H1 (cell line): ENCODE measurements at regions not wholly inside any gene's neighbourhood (a gene's known extent, or its start where the extent isn't known, plus 50 kb on each side); places are given as distances from the start of the nearest gene placed in this dataset.

Experiments used
- CTCF ChIA-PET: fragments of 300-600 bp; sonication (Branson Sonifier 250); formaldehyde crosslinking; loops from one replicate; lab custom pipeline; 2021; ENCODE audit not compliant: partially characterized antibody; lab: Charles Lee
- POLR2A ChIA-PET: fragments of 300-600 bp; sonication (Branson Sonifier 250); formaldehyde crosslinking; loops from one replicate; lab custom pipeline; 2021; ENCODE audit warnings: inconsistent platforms; ENCODE audit not compliant: partially characterized antibody; lab: Charles Lee
- DNase-seq, 2 experiments: peaks; one replicate each; pipeline versions ENCODE4 v3.0.0 to v3.0.0-alpha.2; 2010 to 2022; ENCODE audit warnings: low spot score in 2 of 2, low read depth in 1 of 2, mixed read lengths in 1 of 2
- FAIRE-seq: peaks from 2 replicates; lab custom pipeline; 2011; peaks lifted over from hg19 to GRCh38; lab: Jason Lieb, UNC
- H2AFZ ChIP-seq: 2 replicates; pipeline ENCODE4 v1.8.1; 2012; ENCODE audit warnings: low read length, inconsistent platforms
- H2AK5ac ChIP-seq: 2 replicates; pipeline ENCODE4 v1.6.1; 2013; ENCODE audit warnings: low read depth, low read length
- H2BK120ac ChIP-seq: replicated peaks from 2 replicates; pipeline ENCODE3; 2013; ENCODE audit warnings: low read depth, low read length, inconsistent platforms
- H2BK12ac ChIP-seq: 2 replicates; pipeline ENCODE4 v1.6.1; 2013; ENCODE audit warnings: low read depth, low read length
- H2BK15ac ChIP-seq: 2 replicates; pipeline ENCODE4 v1.6.1; 2013; ENCODE audit warnings: low read length
- H2BK20ac ChIP-seq: 2 replicates; pipeline ENCODE4 v1.6.1; 2013; ENCODE audit warnings: low read length
- H2BK5ac ChIP-seq: 2 replicates; pipeline ENCODE4 v1.6.1; 2013; ENCODE audit warnings: low read depth, low read length
- H3K14ac ChIP-seq: 2 replicates; pipeline ENCODE4 v1.6.1; 2013; ENCODE audit warnings: inconsistent platforms; ENCODE audit not compliant: insufficient read length
- H3K18ac ChIP-seq: 2 replicates; pipeline ENCODE4 v1.6.1; 2013; ENCODE audit warnings: low read length; ENCODE audit errors: extremely low read depth
- H3K23ac ChIP-seq: 2 replicates; pipeline ENCODE4 v1.6.1; 2013; ENCODE audit warnings: inconsistent platforms; ENCODE audit not compliant: insufficient read length
- H3K23me2 ChIP-seq: 2 replicates; pipeline ENCODE4 v1.6.1; 2013; ENCODE audit warnings: low read depth, low read length
- H3K27ac ChIP-seq: 2 replicates; pipeline ENCODE4 v1.6.1; 2011; ENCODE audit warnings: low read depth, low read length, inconsistent platforms
- H3K27me3 ChIP-seq, 4 experiments: replicated peaks in 1 of 4; 1 replicate in 1 of 4; 2 replicates in 3 of 4; pipeline versions ENCODE4 v1.6.1 to v1.8.1; 2011 to 2013; ENCODE audit warnings: low read length in 3 of 4, mild to moderate bottlenecking in 3 of 4, inconsistent platforms in 2 of 4, mixed read lengths in 2 of 4, moderate library complexity in 1 of 4; ENCODE audit not compliant: control insufficient read depth in 3 of 4, insufficient read depth in 3 of 4; ENCODE audit errors: extremely low read depth in 1 of 4
- H3K36me3 ChIP-seq, 4 experiments: 2 replicates each; pipeline versions ENCODE4 v1.6.1 to v1.8.1; 2011 to 2013; ENCODE audit warnings: mild to moderate bottlenecking in 4 of 4, low read length in 3 of 4, moderate library complexity in 2 of 4, control low read depth in 1 of 4, inconsistent platforms in 1 of 4; ENCODE audit not compliant: insufficient read depth in 4 of 4, control insufficient read depth in 2 of 4
- H3K4ac ChIP-seq: replicated peaks from 2 replicates; pipeline ENCODE3; 2013; ENCODE audit warnings: low read length, low read depth, mixed read lengths, inconsistent platforms; ENCODE audit not compliant: insufficient read length
- H3K4me1 ChIP-seq, 4 experiments: replicated peaks in 1 of 4; 1 replicate in 1 of 4; 2 replicates in 3 of 4; pipeline versions ENCODE4 v1.6.1 to v1.8.1; 2011 to 2013; ENCODE audit warnings: low read length in 3 of 4, inconsistent platforms in 2 of 4, mixed read lengths in 1 of 4; ENCODE audit not compliant: insufficient read depth in 4 of 4, control insufficient read depth in 3 of 4
- H3K4me2 ChIP-seq, 2 experiments: 2 replicates each; pipeline versions ENCODE4 v1.6.1 to v1.8.1; 2011 to 2013; ENCODE audit warnings: low read depth in 2 of 2, low read length in 2 of 2, control low read depth in 1 of 2, inconsistent platforms in 1 of 2, mild to moderate bottlenecking in 1 of 2; ENCODE audit not compliant: insufficient read depth in 1 of 2
- H3K4me3 ChIP-seq, 4 experiments: fragments of 200-600, 300-600 bp in 1 of 4; sonication (generic), shearing (Covaris generic), sonication (Bioruptor Twin) in 1 of 4; 2 replicates each; pipeline versions ENCODE4 v1.5.1 to v1.8.1; 2011 to 2016; ENCODE audit warnings: low read length in 4 of 4, low read depth in 3 of 4, control low read depth in 2 of 4, inconsistent platforms in 2 of 4, mild to moderate bottlenecking in 2 of 4, mixed read lengths in 1 of 4, moderate library complexity in 1 of 4; ENCODE audit not compliant: insufficient read depth in 2 of 4; ENCODE audit errors: extremely low read depth in 1 of 4
- H3K56ac ChIP-seq: replicated peaks from 2 replicates; pipeline ENCODE3; 2013; ENCODE audit warnings: low read depth, mild to moderate bottlenecking, mixed read lengths, low read length, inconsistent platforms; ENCODE audit not compliant: insufficient read length
- H3K79me1 ChIP-seq: 2 replicates; pipeline ENCODE4 v1.6.1; 2013; ENCODE audit warnings: low read depth, low read length, control low read depth
- H3K79me2 ChIP-seq, 2 experiments: 2 replicates each; pipeline versions ENCODE4 v1.6.1 to v1.8.1; 2012 to 2013; ENCODE audit warnings: low read length in 2 of 2, mild to moderate bottlenecking in 2 of 2, inconsistent platforms in 1 of 2; ENCODE audit not compliant: insufficient read depth in 2 of 2, control insufficient read depth in 1 of 2
- H3K9ac ChIP-seq, 4 experiments: replicated peaks in 1 of 4; 1 replicate in 1 of 4; 2 replicates in 3 of 4; pipeline versions ENCODE4 v1.6.1 to v1.8.1; 2011 to 2013; ENCODE audit warnings: low read depth in 3 of 4, low read length in 3 of 4, control low read depth in 2 of 4, mild to moderate bottlenecking in 2 of 4, moderate library complexity in 2 of 4, inconsistent platforms in 1 of 4; ENCODE audit errors: extremely low read depth in 1 of 4
- H3K9me3 ChIP-seq, 2 experiments: 2 replicates each; pipeline versions ENCODE4 v1.6.1 to v1.8.1; 2012 to 2013; ENCODE audit warnings: mild to moderate bottlenecking in 2 of 2, moderate library complexity in 2 of 2, control low read depth in 1 of 2, inconsistent platforms in 1 of 2, low read depth in 1 of 2, low read length in 1 of 2, mixed read lengths in 1 of 2; ENCODE audit not compliant: insufficient read depth in 2 of 2
- H4K20me1 ChIP-seq, 2 experiments: replicated peaks in 1 of 2; 2 replicates each; pipeline versions ENCODE3 to v1.8.1; 2011 to 2013; ENCODE audit warnings: inconsistent platforms in 2 of 2, low read length in 2 of 2, mild to moderate bottlenecking in 1 of 2; ENCODE audit not compliant: insufficient read depth in 2 of 2, control insufficient read depth in 1 of 2
- H4K5ac ChIP-seq: 2 replicates; pipeline ENCODE4 v1.6.1; 2013; ENCODE audit warnings: low read length, low read depth, mixed read lengths, inconsistent platforms; ENCODE audit not compliant: insufficient read length
- H4K8ac ChIP-seq: 2 replicates; pipeline ENCODE4 v1.8.0; 2013; ENCODE audit warnings: mild to moderate bottlenecking, moderate library complexity, low read length, inconsistent platforms; ENCODE audit not compliant: insufficient read depth; ENCODE audit errors: extremely low read depth
- H4K91ac ChIP-seq: replicated peaks from 2 replicates; pipeline ENCODE3; 2013; ENCODE audit warnings: low read length, mixed read lengths, inconsistent platforms; ENCODE audit not compliant: insufficient read length
- SIRT6 ChIP-seq: IDR thresholded peaks from one replicate; pipeline ENCODE4 v1.7.1; 2012; ENCODE audit warnings: low read length, inconsistent platforms
- TF ChIP-seq, protein P1 (sequence below): fragments of 300-600 bp; sonication (generic); IDR thresholded peaks from 2 replicates; pipeline ENCODE4 v1.7.1; 2012; ENCODE audit warnings: low read length, moderate library complexity, mild to moderate bottlenecking, inconsistent platforms; ENCODE audit not compliant: insufficient replicate concordance

DNA sequence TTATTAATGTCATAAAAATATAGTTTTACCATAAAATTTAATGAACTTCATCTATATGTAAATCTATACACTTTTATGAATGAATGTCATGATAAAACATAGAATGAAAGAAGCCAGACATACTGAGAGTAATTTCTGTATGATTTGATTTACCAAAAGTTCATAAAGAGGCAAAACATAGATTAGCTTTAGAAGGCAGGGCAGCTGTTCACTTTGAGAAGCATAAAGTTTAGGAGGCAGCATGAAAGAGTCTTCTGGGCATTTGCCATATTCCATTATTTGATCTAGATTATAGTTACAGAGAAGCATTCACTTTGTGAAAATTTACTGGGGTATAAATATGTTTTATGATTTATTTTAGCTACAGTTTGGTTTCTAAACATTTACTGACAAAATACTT, 487.2 kb downstream of the ANKRD7 start:
- Histone ChIP-seq H3K79me2 (no peaks in the 10 kb centered on the region), H2BK15ac (no peak overlapping the region), H4K91ac (no peak overlapping the region), H3K79me1 (no peaks in the 10 kb centered on the region), H3K9me3 (no peaks in the 10 kb centered on the region), H3K14ac (no peak overlapping the region), H3K4me3 (no peak overlapping the region), H2BK120ac (no peak overlapping the region), H3K4ac (no peak overlapping the region), H3K27ac (no peak overlapping the region), H4K5ac (no peak overlapping the region), H3K4me2 (no peak overlapping the region), H4K8ac (no peak overlapping the region), H3K27me3 (no peaks in the 10 kb centered on the region), H2AFZ (no peak overlapping the region), H3K23ac (no peak overlapping the region), H3K18ac (no peak overlapping the region), H2BK5ac (no peak overlapping the region), H3K23me2 (no peaks in the 10 kb centered on the region), H3K56ac (no peak overlapping the region), H4K20me1 (no peaks in the 10 kb centered on the region), H3K36me3 (no peaks in the 10 kb centered on the region), H2AK5ac (no peak overlapping the region), H2BK20ac (no peak overlapping the region), H3K9ac (no peak overlapping the region), H3K4me1 (no peaks in the 10 kb centered on the region), H2BK12ac (no peak overlapping the region)
- ChIA-PET CTCF (no interaction called here), POLR2A (no interaction called here)
- no peak for DNase-seq
- no peak for FAIRE-seq
- TF ChIP-seq, protein P1, sequence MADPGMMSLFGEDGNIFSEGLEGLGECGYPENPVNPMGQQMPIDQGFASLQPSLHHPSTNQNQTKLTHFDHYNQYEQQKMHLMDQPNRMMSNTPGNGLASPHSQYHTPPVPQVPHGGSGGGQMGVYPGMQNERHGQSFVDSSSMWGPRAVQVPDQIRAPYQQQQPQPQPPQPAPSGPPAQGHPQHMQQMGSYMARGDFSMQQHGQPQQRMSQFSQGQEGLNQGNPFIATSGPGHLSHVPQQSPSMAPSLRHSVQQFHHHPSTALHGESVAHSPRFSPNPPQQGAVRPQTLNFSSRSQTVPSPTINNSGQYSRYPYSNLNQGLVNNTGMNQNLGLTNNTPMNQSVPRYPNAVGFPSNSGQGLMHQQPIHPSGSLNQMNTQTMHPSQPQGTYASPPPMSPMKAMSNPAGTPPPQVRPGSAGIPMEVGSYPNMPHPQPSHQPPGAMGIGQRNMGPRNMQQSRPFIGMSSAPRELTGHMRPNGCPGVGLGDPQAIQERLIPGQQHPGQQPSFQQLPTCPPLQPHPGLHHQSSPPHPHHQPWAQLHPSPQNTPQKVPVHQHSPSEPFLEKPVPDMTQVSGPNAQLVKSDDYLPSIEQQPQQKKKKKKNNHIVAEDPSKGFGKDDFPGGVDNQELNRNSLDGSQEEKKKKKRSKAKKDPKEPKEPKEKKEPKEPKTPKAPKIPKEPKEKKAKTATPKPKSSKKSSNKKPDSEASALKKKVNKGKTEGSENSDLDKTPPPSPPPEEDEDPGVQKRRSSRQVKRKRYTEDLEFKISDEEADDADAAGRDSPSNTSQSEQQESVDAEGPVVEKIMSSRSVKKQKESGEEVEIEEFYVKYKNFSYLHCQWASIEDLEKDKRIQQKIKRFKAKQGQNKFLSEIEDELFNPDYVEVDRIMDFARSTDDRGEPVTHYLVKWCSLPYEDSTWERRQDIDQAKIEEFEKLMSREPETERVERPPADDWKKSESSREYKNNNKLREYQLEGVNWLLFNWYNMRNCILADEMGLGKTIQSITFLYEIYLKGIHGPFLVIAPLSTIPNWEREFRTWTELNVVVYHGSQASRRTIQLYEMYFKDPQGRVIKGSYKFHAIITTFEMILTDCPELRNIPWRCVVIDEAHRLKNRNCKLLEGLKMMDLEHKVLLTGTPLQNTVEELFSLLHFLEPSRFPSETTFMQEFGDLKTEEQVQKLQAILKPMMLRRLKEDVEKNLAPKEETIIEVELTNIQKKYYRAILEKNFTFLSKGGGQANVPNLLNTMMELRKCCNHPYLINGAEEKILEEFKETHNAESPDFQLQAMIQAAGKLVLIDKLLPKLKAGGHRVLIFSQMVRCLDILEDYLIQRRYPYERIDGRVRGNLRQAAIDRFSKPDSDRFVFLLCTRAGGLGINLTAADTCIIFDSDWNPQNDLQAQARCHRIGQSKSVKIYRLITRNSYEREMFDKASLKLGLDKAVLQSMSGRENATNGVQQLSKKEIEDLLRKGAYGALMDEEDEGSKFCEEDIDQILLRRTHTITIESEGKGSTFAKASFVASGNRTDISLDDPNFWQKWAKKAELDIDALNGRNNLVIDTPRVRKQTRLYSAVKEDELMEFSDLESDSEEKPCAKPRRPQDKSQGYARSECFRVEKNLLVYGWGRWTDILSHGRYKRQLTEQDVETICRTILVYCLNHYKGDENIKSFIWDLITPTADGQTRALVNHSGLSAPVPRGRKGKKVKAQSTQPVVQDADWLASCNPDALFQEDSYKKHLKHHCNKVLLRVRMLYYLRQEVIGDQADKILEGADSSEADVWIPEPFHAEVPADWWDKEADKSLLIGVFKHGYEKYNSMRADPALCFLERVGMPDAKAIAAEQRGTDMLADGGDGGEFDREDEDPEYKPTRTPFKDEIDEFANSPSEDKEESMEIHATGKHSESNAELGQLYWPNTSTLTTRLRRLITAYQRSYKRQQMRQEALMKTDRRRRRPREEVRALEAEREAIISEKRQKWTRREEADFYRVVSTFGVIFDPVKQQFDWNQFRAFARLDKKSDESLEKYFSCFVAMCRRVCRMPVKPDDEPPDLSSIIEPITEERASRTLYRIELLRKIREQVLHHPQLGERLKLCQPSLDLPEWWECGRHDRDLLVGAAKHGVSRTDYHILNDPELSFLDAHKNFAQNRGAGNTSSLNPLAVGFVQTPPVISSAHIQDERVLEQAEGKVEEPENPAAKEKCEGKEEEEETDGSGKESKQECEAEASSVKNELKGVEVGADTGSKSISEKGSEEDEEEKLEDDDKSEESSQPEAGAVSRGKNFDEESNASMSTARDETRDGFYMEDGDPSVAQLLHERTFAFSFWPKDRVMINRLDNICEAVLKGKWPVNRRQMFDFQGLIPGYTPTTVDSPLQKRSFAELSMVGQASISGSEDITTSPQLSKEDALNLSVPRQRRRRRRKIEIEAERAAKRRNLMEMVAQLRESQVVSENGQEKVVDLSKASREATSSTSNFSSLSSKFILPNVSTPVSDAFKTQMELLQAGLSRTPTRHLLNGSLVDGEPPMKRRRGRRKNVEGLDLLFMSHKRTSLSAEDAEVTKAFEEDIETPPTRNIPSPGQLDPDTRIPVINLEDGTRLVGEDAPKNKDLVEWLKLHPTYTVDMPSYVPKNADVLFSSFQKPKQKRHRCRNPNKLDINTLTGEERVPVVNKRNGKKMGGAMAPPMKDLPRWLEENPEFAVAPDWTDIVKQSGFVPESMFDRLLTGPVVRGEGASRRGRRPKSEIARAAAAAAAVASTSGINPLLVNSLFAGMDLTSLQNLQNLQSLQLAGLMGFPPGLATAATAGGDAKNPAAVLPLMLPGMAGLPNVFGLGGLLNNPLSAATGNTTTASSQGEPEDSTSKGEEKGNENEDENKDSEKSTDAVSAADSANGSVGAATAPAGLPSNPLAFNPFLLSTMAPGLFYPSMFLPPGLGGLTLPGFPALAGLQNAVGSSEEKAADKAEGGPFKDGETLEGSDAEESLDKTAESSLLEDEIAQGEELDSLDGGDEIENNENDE = no peak
- no peak for TF ChIP-seq SIRT6
